GM21529 (cell line): ENCODE measurements at regions not wholly inside any gene's neighbourhood (a gene's known extent, or its start where the extent isn't known, plus 50 kb on each side); places are given as distances from the start of the nearest gene placed in this dataset.

Source experiments
- ATAC-seq: cut with Tn5 transposase; IDR thresholded peaks from one replicate; pipeline ENCODE4 v1.9.1; 2021; ENCODE audit not compliant: unreplicated experiment

DNA sequence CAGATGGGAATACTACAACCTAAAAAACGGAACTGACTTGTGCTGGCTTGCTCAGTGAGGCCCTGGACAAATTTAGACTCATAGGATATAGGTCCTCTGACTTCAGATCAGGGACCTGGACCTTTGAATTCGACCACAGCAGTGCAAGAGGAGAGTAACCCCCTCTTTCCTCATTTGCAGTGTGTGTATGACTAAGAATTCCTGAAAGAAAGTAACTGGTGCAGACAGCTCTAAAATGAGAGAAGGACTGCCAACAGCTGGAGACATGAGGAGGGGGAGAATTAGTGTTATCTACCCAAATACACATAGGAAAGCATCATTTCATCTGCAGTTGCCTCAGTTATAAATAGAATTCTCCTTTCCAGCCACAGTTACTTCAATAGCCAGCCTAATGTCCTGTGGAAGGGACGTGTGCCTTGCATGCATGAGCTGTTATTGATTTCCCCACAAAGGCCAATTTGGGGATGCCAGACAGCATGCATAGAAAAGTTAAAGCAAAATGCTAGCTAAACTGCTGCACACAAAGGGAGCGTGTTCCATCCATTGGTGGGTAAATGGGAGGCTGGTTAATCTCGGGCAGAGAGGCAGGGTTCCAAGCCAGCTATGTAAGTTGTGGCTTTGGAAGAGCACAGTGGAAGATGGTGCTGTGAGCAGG, 442.7 kb downstream of the CDK5RAP2 start:
- ATAC-seq: no peak

DNA sequence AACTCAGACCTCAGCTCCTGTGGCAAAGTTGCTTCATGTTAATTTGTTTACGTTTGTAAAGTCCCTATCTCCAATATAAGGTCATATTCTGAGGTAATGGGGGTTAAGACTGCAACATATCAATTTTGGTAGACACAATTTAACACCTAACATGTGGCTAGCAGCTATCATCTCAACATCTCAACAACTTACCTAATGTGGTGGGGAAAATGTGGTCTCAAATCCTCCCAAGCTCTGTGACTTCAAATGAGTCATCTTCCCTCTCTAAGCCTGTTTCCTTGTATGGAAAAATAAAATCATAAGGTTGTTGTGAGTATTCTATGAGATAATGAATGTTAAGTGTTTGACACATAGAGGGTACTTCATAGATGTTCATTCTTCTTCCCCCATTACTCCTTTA, 443.3 kb downstream of the CDK5RAP2 start:
- ATAC-seq: no peak

DNA sequence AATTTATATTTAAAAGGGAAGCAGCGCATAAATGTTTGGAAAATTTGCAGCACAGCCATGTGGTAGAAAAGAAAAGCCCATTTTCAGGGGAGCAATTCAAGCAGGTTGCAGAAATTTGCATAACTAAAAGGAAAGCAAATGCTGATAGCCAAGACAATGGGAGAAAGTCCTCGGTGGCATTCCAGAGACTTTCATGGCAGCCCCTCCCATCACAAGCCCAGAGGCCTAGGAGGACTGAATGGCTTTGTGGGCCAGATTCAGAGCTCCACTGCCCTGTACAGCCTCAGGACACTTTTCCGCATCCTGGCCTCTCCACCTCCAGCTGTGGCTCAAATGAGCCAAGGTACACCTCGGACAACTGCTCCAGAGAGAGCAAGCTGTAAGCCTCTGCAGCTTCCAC, 462.9 kb downstream of the CDK5RAP2 start:
- ATAC-seq: no peak

DNA sequence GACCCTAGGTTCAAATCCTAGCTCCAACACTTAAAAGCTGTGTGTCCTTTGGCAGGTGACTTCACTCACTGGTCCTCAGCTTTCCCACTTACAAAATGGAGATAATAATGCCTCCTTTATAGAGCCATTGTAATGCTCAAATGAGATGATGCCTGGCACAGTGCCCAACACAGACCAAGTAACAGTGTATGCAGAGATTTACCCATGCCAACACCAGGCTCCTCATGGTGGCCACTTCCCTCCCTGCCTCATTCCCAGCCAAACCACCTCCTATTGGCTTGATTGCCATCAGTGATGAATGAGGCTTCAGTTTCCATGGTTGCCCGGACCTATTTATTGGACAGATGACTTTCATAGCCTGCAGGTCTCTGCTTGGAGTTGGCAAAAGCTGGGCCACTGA, 469.4 kb downstream of the CDK5RAP2 start:
- ATAC-seq: no peak

DNA sequence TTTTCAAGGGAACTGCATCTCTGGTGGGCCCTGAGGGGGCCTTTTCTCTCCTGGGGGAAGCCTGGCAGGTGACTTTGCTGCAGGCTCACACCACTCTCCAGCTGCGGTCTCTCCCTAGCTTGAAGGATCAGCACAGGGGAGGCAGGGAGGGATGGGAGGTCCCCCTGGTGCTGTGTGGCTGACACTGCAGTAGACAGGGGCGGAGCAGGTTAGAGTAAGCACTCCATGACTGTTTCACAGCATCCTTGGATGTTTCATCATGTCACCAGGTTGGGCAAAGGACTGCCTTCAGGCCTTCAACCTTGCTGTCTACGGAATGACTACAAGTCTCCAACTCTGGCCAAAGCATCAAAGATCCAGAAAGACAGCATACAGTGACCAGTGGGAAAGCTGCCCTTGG, 470.7 kb downstream of the CDK5RAP2 start:
- ATAC-seq: no peak

DNA sequence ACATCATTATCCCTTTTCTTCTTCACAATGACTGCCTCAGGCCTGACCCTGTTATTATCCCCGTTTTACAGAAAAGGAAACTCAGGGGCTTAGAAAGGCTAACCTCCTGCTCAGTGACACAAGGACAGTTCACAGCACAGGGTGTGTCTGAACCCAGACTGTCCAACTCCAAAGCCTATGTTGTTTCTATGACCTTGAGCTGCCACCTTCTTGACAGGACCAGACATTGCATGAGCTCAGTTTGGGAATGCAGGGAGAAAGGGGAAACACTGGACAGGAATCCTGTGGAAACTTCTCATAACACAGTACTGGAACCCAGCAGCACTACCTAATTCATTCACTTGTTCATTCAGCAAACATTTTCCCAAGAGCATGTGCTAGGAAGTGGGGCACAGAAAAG, 472.8 kb downstream of the CDK5RAP2 start:
- no peak for ATAC-seq

DNA sequence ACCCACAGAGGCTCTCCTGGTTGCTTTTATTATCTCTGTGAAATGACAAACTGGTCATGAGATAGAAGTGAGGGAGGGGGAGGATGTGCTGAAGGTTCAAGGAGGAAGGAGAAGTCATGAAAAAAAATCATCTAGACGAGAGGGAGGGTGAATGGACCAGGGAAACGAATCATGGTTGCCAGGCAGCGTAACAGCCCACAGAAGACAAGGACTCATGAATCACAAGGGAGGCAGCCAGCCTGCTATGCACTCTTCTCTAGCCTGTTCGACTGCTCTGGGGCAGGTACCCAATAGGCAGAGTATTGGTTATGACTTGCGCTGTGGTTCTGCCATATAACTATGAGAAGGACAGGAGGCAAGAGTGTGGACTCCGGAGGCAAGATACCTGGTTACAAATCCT, 475.2 kb downstream of the CDK5RAP2 start:
- ATAC-seq: no peak

DNA sequence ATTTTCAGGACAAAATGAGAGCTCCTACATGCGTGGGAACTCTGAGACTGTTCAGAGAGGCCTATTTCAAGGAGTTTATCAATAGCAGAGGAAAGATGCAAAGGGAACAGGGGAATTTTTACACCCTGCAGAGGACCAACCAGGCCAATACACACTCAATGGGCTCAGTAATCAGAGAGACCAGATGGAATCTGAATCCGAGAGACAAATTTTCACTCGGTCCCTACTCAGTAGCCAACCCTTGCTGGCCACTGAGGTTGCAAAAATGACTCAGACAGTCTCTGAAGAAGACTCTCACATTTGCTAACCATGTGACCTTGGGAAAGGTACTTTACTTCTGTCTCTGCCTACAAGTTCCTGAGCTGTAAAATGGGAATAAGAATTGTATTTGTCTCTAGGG, 479.4 kb downstream of the CDK5RAP2 start:
- ATAC-seq: no peak

DNA sequence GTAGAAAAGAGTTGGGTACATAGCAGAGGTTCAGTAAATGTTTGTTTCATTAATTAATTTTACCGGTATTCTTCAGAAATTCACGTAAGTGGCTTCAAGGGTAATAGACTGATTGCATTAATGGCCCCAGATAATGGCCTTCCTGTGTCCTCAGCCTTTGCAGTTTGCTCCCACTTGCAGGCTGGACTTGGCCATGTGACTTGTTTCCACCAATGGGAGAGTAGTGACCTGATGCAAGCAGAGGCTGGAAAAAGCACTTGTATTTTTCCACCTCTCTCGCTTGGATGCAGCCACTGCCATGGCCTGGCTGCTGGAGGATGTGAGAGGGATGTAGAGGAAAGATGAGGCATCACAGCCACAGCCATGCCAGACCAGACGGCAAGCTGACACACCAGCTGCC, 480.9 kb downstream of the CDK5RAP2 start:
- ATAC-seq: no peak

DNA sequence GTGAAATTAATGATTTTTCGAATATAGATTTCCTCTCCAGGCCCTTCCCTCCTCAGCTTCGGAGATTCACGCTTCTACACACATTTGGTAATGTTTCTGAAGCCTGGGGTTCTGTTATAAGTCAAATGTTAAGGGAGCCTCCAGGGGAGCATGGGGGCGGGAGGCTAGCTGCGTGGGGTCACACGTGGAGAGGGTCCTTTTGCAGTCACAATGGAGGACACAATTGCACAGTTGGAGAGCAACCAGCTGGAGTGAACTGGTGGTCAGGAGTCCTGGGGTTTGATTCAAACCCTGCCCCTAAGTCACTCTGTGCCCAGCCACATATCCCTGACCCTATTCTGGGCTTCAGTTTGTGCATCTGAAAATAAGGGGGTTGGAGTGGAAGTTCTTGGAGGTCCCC, 481.4 kb downstream of the CDK5RAP2 start:
- no peak for ATAC-seq

DNA sequence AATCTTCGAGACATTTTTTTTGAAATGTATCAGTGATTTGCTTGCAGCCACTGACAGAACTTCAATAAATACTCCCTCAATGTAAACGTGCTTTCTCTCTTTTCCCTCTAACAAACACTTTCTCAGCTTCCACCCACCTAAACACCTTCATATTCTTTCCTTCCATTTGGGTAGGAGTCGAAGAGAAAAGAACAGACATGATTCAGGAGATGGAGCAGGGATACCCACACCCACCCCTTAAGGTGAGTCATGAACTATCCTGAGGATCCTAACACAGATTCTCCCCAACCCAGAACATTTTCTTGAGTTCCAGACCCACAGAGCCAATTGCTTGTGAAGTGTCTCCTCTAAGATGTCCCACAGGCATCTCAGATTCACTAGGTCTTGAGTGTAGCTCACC, 488.8 kb downstream of the CDK5RAP2 start:
- no peak for ATAC-seq

DNA sequence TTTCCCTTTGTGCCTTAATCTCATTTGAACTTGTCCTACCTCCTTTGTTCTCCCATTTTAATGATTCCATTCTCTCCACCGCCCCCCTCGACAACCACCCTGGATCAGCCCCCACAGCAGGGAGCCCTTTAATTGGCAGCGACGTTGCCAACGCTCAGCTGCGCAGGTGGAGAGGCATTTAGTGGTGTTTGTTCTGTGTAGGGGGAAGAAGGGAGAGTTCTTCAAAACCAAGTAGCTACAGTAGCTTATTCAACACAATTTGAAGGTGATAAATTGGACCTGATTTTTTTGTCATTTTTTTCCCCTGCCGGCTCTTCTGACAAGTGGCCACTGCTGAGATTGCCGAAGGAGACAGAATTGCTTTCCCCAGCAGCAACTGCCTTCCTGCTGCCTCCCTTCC, 499.1 kb downstream of the CDK5RAP2 start:
- ATAC-seq: no peak

DNA sequence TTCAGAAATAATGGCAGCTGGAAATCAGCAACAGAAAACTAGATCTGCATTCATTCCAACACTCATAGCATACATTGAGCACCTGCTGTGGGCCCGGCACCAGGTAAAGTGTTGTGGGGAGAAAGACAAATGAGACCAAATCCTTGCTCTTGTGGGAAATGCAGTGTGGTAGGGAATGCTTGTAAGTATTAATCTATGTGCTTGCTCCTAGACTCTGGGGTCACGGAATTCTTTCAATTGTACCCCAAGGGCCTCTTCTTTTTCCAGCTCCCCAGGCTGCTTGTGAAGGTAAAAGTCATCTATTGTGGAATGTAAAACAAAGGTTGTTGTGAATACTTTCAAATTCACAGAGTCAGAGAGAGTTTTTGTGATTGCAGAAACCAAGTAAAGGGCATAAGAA, 501.9 kb downstream of the CDK5RAP2 start:
- no peak for ATAC-seq

DNA sequence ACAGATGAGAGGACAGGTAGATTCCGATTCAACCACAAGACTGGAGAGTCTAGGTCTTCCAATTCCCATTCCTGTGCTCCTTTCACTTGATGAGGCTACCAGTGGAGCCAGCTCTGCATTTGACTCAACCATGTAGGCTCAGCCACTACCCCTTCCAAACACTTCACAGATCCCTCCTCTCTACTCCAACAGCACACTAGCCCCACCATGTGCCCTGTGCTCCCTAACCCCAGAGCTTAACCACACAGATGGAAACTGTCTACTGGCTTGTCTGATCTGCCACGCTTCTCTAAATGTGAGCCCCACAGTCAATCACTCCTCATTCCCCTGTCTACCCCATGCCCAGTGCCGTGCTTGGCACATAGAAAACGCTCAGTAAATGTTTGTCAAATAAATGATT, 508.2 kb downstream of the CDK5RAP2 start:
- no peak for ATAC-seq

DNA sequence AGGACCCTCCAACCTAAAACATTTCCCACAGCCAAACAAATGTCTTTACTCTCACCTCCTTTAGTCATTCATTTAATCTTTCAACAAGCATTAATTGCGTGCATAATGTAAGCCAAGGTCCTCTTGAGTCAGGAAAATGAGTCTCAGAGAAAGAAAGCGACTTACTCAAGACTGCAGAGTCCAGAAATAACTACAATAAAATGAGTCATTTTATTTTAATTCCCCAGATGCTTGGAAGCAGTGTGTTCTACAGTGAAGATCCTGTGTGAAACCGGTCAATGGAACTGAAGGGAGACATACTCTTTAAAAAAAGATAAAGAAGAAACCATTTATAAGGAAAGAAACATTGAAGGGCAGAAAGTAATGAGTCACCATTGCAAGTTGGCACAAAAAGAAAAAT, 513.7 kb downstream of the CDK5RAP2 start:
- no peak for ATAC-seq

DNA sequence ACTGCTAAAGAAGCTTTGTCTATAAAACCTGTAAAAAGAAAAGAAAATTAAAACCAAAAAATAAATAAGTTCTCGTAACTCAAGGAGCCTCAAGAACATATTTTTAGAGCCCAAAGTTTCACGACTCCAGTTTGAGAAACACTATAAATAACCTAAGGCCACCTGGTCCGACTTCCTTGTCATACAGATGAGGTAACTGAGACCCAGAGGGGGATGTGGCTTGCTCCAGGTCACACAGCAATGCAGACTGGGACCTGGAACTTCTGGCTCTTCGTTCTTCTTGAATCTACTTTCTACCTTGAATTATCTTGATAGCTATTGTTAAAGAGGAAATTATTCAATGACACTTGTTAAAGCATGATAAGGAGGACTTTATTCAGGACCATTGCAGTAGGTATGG, 514.8 kb downstream of the CDK5RAP2 start:
- ATAC-seq: no peak

DNA sequence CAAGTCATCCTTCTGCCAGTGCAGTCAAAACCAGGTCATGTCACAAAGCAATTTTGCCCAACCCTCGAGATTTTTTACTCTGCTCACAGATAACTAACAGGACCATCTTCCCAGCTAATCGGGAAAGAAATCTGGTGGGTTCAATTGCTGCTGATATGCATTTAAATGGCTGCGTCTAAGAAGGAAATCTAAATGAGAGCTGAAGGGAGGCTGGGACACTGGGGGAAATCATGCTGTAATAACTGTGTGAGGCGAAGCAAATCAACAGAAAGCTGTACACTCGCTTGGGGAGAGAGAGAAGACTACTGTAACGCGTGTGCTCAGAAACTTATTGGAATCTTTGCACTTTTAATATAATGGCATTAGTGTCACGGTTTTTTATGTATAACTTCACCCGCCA, 535.0 kb downstream of the CDK5RAP2 start:
- ATAC-seq: no peak

DNA sequence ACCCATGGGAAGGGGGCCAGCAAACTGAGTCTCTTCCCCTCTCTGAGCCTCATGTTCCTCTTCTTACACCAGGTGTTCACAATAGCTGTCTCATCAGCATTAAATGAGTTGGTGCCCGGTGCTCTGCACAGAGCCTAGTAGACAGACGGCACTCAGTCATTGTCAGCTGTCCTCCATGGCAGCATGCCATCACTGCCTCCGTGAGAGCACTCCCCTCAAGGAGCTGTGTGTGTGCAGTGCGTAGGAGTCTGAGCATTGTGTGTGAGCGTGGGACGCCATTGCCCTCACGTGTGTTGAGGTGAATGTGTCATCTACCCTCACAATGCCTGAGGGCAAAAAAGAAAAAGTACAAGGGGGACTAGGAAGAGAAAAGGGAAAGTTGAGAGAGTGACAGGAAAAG, 536.5 kb downstream of the CDK5RAP2 start:
- ATAC-seq: no peak

DNA sequence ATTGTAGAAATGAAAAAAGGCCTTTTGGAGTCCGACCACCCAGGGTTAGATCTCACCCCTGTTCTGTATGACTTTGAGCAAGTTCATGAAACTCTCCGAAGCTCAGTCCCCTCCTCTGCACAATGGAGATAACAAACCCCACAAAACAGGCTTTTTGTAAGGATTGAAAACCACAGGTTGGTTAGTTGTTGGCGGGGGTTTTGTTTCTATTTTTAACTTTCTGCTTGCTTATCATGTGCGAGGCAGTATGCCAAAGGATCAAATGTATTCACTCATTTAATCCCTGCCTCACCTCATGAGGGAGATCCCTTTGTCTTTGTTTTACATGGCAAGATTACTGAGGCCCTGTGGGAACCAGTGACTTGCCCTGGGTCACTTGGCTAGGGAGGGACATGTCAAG, 539.1 kb downstream of the CDK5RAP2 start:
- ATAC-seq: no peak

DNA sequence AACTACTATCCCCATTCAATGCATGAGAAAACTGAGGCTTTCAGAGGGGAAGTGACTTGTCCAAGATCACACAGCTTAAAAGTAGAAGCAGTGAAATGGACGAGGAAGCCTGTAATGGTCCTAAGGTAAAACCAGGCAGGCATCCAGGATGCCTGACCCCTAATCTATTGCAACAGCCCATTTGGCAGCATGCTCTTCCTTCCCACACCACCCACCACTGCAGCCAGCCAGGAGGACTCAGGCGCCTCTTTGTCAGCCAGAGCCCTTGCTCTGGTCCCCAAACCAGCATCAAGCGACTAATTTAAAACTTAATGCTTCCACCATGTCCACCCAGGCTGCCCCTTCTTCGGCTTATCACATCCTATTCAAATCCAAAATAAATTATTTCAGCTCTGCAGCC, 541.6 kb downstream of the CDK5RAP2 start:
- no peak for ATAC-seq

DNA sequence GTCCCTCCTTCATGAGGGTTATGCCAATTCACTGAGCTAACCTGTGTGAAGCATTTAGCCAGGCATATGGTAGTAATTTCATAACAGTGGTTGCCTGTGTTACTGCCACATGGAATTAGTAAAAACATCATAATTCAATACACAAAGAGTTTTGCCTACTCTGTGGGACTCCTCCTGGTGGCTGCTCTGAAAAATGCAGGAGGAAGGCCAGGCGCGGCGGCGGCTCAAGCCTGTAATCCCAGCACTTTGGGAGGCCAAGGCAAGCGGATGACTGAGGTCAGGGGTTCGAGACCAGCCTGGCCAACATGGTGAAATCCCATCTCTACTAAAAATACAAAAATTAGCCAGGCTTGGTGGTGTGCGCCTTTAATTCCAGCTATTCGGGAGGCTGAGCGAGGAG, 547.3 kb downstream of the CDK5RAP2 start:
- ATAC-seq: no peak

DNA sequence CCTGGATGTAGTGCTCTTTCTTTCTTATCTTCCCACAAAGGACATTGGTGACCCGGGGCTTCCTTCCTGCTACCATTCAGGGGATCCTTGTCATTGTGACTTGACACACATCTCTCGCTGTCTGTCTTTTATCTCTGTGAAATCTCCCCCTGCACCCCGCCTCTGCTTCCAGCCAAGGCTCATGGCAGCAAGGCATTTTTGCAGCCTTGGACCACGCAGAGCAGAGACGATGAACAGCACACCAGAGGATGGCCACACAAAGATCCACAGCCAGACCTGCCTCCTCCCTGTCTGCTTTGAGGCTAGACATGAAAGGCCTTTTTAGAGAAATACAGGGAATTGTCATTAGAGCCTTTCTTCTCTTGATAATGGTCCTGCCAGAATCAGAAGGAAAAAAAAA, 549.1 kb downstream of the CDK5RAP2 start:
- no peak for ATAC-seq

DNA sequence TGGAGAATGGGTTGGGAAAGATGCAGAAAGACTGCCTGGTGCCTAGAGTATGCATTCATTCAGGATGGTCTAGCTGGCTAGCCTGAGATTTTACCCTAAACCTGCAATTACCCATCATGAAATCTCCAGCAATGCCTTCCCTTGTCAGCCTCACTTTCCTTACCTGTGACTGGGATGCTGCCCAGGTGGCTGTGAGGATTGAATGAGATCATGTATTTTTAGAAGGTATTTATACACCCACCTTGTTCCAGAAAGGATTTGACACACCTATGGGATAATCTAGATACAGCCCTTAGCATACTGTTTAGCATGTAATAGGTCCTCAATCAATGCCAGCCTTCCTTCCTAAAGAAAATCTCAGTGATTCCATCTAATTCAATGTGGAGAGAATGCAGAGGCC, 561.4 kb downstream of the CDK5RAP2 start:
- no peak for ATAC-seq

DNA sequence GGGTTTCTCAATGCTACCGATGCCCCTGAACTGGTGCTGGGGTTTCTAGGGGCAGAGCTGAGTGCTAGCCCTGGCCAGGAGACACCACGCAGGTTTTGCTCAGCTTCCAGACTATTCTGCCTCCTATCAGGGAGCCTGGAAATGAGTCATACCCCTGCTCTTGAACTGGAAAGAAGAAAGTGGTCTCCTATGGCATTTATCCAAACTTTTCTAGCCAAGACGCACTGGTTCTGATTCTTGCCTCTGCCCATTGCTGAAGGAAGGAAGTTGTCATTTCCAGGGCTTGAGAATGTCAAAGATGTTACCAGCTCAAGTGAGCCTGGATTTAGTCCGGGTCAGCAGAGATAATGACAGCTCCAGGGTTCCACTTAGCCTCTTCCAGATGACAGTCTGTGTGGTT, 561.9 kb downstream of the CDK5RAP2 start:
- ATAC-seq: no peak
